ENCODE measurements at regions not wholly inside any gene's neighbourhood (a gene's known extent, or its start where the extent isn't known, plus 50 kb on each side); places are given as distances from the start of the nearest gene placed in this dataset.

DNA sequence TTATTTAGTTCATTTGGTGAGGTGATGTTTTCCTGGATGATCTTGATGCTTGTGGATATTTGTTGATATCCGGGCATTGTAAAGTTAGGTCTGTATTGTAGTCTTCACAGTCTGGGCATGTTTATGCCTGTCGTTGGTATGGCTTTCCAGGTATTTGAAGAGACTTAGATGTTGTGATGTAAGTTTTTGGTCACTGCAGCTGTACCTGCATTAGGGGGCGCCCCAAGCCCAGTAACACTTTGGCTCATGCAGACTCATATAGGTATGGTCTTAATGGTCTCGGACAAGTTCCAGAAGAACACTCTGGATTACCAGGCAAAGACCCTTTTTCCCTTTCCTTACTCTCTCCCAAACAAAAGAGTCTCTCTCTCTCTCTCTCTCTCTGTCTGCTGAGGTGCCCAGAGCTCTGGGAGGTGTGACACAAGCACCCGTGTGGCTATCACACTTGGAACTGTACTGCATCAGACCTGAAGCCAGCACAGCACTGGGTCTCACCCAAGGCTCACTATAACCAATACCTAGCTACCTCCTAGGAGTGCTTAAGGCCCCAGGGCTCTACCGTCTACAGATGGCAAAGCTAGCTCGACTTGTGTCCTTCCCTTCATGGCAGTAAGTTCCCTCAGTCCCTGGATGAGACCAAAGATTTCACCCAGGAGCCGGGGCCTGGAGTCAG lies 425.8 kb upstream of the ATXN7L3B start:
- Histone ChIP-seq H3K9ac (ENCODE audit: low read depth in 1 of 2, low read length in 2 of 2) (no peak overlapping the region), H3K4me1 (ENCODE audit: control insufficient read depth in 4 of 4, insufficient read depth in 4 of 4, low read length in 3 of 4) (no peaks in the 10 kb centered on the region), H3K36me3 (ENCODE audit: control insufficient read depth in 4 of 4, insufficient read depth in 3 of 4, low read depth in 1 of 4, low read length in 3 of 4) (no peaks in the 10 kb centered on the region), H3K27me3 (ENCODE audit: control insufficient read depth in 4 of 4, insufficient read depth in 4 of 4, low read length in 3 of 4) (no peaks in the 10 kb centered on the region), H3K4me3 (ENCODE audit: low read depth in 1 of 3, low read length in 3 of 3) (no peak overlapping the region), H3K9me3 (ENCODE audit: control insufficient read depth in 4 of 4, low read length in 3 of 4) (no peaks in the 10 kb centered on the region), H3K27ac (ENCODE audit: low read depth in 1 of 2, low read length in 2 of 2) (no peak overlapping the region)
- no peak for DNase-seq (ENCODE audit: low spot score)
- TF ChIP-seq JUND (IDR thresholded peaks at IDR 0.05), result no peak
- peak; percentile 51 to 53 for TF ChIP-seq RAD21 (IDR thresholded peaks at IDR 0.05)
- peak; percentile 16 for TF ChIP-seq CTCF (IDR thresholded peaks at IDR 0.05; ENCODE audit: low read depth, low read length, missing input control)
- 54% methylated on average over 8 of the region's 8 CpGs for WGBS

- no peaks in the 10 kb centered on the region for H3K4me1 ChIP-seq (ENCODE audit: control insufficient read depth in 4 of 4, insufficient read depth in 4 of 4, low read length in 3 of 4)
- no peaks in the 10 kb centered on the region for H3K27me3 ChIP-seq (ENCODE audit: control insufficient read depth in 4 of 4, insufficient read depth in 4 of 4, low read length in 3 of 4)
- no peak for DNase-seq (ENCODE audit: low spot score)
- no peak overlapping the region for H3K27ac ChIP-seq (ENCODE audit: low read depth in 1 of 2, low read length in 2 of 2)
- H3K36me3 ChIP-seq (ENCODE audit: control insufficient read depth in 4 of 4, insufficient read depth in 3 of 4, low read depth in 1 of 4, low read length in 3 of 4), result no peaks in the 10 kb centered on the region
- H3K9ac ChIP-seq (ENCODE audit: low read depth in 1 of 2, low read length in 2 of 2), result no peak overlapping the region
- TF ChIP-seq JUND (IDR thresholded peaks at IDR 0.05) (no peak), TAF1 (conservative IDR thresholded peaks at IDR 0.05) (no peak), GABPA (IDR thresholded peaks at IDR 0.05 in 1 of 2, conservative IDR thresholded peaks at IDR 0.05 in 1 of 2) (no peak), FOXA2 (IDR thresholded peaks at IDR 0.05) (no peak), CTCF (IDR thresholded peaks at IDR 0.05; ENCODE audit: low read depth, low read length, missing input control) (no peak), EGR1 (IDR thresholded peaks at IDR 0.05; ENCODE audit: low read depth in 2 of 2) (no peak), SP1 (IDR thresholded peaks at IDR 0.05) (no peak), REST (IDR thresholded peaks at IDR 0.05) (no peak), FOXA1 (IDR thresholded peaks at IDR 0.05) (no peak), NR2F2 (IDR thresholded peaks at IDR 0.05) (no peak), RAD21 (IDR thresholded peaks at IDR 0.05) (no peak), HNF4G (IDR thresholded peaks at IDR 0.05) (no peak)
- TF ChIP-seq, protein P1, sequence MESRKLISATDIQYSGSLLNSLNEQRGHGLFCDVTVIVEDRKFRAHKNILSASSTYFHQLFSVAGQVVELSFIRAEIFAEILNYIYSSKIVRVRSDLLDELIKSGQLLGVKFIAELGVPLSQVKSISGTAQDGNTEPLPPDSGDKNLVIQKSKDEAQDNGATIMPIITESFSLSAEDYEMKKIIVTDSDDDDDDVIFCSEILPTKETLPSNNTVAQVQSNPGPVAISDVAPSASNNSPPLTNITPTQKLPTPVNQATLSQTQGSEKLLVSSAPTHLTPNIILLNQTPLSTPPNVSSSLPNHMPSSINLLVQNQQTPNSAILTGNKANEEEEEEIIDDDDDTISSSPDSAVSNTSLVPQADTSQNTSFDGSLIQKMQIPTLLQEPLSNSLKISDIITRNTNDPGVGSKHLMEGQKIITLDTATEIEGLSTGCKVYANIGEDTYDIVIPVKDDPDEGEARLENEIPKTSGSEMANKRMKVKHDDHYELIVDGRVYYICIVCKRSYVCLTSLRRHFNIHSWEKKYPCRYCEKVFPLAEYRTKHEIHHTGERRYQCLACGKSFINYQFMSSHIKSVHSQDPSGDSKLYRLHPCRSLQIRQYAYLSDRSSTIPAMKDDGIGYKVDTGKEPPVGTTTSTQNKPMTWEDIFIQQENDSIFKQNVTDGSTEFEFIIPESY (IDR thresholded peaks at IDR 0.05), result no peak
- H3K9me3 ChIP-seq (ENCODE audit: control insufficient read depth in 4 of 4, low read length in 3 of 4), result no peaks in the 10 kb centered on the region
- no peak overlapping the region for H3K4me3 ChIP-seq (ENCODE audit: low read depth in 1 of 3, low read length in 3 of 3)
Observed at GRCh38 chr12:74119811-74120362, 417.7 kb upstream of the ATXN7L3B start.
